HG03060 (cell line): ENCODE measurements at regions not wholly inside any gene's neighbourhood (a gene's known extent, or its start where the extent isn't known, plus 50 kb on each side); places are given as distances from the start of the nearest gene placed in this dataset.
"Not testable (repeated sequence)": the region's sequence is repeated elsewhere in the genome, so short reads cannot be mapped to it uniquely, and the experiment has no call there.

Source experiments
- ATAC-seq: cut with Tn5 transposase; IDR thresholded peaks from one replicate; pipeline ENCODE4 v1.9.1; 2021; ENCODE audit warnings: low read depth, moderate number of reproducible peaks; ENCODE audit not compliant: unreplicated experiment

DNA sequence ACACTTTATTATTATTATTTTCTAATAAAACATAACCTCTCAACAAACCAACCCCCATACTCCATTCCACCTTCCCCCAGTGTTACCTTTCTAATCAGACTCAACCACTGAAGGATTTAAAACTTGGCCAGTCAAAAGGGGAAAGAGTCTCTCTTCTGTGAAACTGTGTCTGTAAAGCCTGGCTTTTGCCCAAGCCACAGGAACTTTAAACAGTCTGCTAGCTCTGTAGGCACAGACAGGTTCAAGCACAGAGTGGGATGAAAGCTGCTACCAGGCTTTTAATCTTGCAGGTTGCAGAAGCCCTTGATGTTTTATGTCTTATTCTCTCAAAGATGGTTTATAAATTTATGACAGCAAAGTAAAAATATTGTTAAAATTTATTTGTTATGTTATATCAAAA lies 585.7 kb downstream of the TENT5A start:
- no peak for ATAC-seq

DNA sequence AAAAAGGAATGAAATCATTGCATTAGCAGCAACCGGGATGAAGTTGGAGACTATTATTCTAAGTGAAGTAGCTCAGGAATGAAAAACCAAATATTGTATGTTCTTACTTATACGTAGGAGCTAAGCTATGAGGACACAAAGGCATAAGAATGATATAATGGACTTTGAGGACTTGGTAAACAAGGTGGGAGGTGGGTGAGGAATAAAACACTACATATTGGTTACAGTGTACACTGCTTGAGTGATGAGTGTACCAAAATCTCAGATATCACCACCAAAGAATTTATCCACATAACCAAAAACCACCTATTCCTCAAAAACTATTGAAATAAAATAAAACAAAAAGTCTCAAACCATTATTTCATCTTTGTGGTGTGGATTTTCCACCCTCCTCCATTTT lies 593.5 kb downstream of the TENT5A start:
- no peak for ATAC-seq

DNA sequence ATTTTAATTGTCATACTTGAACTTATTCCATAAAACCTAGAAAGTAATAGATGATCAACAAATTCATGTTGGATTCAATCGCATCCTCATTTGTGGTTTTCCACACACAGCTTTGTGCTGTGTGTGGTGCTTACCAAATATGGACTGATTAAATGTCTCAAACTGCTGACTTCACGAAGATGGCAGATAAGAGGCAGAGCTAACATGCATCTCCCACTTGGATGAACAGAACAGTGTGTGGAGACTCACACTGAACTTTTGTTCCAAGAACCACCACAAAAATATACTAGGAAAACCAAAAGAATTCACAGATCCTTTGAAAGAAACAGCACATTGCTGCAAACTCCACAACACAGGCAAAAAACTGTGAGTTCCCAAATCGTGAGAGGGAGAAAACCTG lies 603.7 kb downstream of the TENT5A start:
- ATAC-seq = no peak

DNA sequence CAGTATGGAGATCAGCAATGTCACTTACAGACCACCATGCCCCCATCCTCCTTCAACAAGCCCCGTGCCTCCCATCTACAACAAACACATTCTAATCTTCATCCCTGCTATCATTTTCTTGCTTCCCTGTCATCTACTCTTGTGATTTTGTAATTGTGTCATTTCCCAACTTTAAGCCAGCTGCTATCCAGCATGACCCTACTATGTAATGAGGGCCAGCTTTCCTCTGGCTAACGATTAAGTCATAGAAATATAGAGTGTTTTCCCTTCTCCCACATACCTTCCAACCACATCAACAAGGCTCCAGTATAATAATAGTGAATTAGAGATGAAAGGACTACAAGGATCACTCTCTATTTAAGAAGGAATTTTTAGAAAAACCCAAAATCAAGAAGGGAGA lies 607.0 kb downstream of the TENT5A start:
- ATAC-seq = no peak

- no peak for ATAC-seq
Measured at GRCh38 chr6:81144346-81144745, 608.1 kb downstream of the TENT5A start.

DNA sequence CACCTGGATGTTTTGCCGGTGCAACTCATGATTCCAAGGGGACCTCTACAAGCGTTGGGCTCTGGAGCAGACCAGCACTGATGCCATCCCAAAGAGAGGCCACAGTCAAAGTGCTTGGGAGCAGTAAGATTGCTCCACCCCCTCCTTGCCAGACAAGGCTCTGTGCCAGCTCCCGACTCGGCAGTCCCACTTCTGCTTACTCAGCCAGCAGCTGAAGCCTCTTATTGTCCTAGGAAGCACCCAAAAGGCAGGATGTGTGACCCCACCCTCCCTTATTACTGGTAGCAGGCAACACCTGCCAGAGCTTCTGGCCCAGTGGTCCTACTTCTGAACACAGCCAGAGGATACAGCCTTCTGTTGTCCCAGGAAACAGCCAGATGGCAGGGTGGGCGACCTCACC lies 614.2 kb downstream of the TENT5A start:
- ATAC-seq = no peak

GRCh38 chr6:81130969-81131368 lies 621.5 kb downstream of the TENT5A start:
- ATAC-seq = no peak

- ATAC-seq = no peak
Measured at GRCh38 chr6:81130061-81130460, 622.4 kb downstream of the TENT5A start.

- no peak for ATAC-seq
Measured at GRCh38 chr6:81128671-81129070, 623.8 kb downstream of the TENT5A start.

DNA sequence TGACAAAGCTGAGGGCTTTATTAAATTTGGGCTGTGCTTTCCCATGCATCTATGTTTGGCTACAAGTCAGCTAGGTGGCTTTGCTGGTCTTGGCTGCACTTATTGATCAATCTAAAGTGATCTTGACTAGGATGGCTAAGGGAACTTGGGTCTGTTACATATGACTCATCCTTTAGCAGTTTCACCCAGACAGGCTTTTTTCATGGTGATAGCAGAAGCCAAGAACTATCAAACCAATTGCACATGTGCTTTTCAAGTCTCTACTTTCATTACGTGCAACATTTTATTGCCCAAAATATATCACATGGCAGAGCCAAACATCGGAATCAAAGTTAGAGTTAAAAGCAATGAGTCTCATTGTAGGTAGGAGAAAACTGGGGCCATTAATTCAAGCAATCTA lies 626.3 kb downstream of the TENT5A start:
- no peak for ATAC-seq

- ATAC-seq = no peak
Measured at GRCh38 chr6:81120280-81120679, 632.2 kb downstream of the TENT5A start.

GRCh38 chr6:81105998-81106397 lies 646.5 kb downstream of the TENT5A start:
- ATAC-seq = no peak

GRCh38 chr6:81098109-81098814 lies 654.2 kb downstream of the TENT5A start:
- ATAC-seq = no peak

- not testable (repeated sequence) for ATAC-seq
Measured at GRCh38 chr6:81096464-81096863, 656.0 kb downstream of the TENT5A start.

- ATAC-seq = no peak
Measured at GRCh38 chr6:81093051-81093450, 659.4 kb downstream of the TENT5A start.

- ATAC-seq = no peak
Measured at GRCh38 chr6:81088145-81088544, 664.3 kb downstream of the TENT5A start.

DNA sequence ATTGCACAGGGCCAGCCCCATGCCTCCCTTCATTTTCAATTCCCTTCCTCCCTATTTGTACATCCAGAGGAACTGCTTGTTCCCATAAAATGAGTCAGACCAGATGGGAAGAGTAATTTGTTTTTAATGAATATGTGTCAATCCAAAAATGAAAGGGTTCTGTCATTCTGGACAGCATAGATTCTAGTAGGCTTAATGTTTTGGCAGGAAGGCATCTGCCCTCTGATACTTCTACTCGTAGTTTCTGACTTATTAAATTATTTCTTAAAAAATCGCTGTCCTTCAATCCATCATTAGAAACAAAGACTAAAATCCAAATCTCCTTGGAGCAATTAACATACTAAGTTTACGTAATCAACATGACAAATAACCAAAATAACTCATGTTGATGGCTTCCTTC lies 665.5 kb downstream of the TENT5A start:
- ATAC-seq = no peak

- ATAC-seq = no peak
Measured at GRCh38 chr6:81085431-81085790, 667.1 kb downstream of the TENT5A start.

DNA sequence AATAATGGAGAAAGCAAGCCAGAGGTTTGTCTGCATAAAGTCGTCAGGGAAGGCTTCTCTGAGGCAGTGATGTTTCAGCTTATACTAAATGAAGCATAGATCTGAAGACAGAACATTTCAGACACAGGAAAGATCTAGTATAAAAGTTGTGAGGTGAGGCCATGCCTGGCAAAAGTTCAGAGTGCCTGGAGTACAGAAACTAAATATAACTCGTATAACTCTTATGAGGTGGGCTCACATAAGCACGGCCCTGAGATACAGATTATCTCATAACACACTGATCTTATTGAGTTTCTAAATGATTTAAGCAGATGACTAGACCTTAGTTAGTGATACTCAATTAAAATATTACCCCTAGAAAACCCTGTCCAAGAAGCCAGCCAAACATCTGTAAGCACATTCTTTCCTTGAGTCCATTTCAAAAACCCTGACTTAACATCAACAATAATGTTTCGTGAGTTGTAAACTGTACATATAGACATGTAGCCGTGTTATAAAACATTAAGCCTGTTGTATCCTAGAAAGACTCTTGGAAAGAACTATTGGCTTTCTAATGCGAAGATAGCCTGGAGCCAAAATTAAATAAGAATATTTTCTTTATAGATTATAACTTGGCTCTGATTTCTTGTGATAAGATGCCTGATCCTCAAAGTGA lies 667.6 kb downstream of the TENT5A start:
- no peak for ATAC-seq

GRCh38 chr6:81075974-81076373 lies 676.5 kb downstream of the TENT5A start:
- no peak for ATAC-seq

GRCh38 chr6:81073318-81073717 lies 679.2 kb downstream of the TENT5A start:
- ATAC-seq = no peak

- ATAC-seq = no peak
Measured at GRCh38 chr6:81071121-81071520, 681.4 kb downstream of the TENT5A start.
